Activated effector memory CD4-positive, alpha-beta T cell treated with anti-CD3 and anti-CD28 coated beads, Interleukin-2, amount 50 U/mL, for 16 hours (primary cell): ENCODE measurements at regions not wholly inside any gene's neighbourhood (a gene's known extent, or its start where the extent isn't known, plus 50 kb on each side); places are given as distances from the start of the nearest gene placed in this dataset.
A peak's percentile ranks its signal among the peaks of the same experiment; 100 is the strongest.
"Not testable (repeated sequence)": the region's sequence is repeated elsewhere in the genome, so short reads cannot be mapped to it uniquely, and the experiment has no call there.

Experiments used
- DNase-seq: peaks from one replicate; pipeline ENCODE4 v3.0.0-alpha.2; 2020

GRCh38 chr7:142566271-142566670, 183.0 kb upstream of the PRSS1 start:
- DNase-seq = no peak

DNA sequence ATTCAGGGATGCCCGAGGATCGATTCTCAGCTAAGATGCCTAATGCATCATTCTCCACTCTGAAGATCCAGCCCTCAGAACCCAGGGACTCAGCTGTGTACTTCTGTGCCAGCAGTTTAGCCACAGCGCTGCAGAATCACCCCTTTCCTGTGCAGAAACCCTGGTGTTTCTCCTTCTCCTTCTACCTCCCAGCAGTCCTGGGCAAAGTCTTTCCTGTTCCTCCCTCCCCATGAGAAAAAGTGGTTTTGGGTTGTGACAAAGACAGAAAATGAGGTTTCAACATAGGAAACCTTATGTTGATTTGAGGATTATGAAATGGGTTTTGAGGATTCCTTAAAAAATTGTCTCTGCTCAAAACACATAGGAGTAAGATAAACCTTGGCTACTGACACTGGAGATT, 185.1 kb upstream of the PRSS1 start:
- DNase-seq = not testable (repeated sequence)

DNA sequence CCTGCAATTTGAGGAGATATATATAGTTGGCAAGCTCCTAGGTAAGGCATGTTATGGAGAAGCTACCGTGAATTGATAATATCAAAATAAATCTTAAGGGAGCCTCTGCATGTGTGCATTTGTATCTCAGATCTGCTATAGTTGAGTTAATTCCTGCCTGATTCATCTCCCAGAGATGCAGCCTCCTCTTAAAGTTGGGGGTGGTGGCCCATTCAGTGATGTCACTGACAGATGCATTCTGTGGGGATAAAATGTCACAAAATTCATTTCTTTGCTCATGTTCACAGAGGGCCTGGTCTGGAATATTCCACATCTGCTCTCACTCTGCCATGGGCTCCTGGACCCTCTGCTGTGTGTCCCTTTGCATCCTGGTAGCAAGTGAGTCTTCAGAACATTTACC, 185.8 kb upstream of the PRSS1 start:
- no peak for DNase-seq

GRCh38 chr7:142562688-142563087, 186.6 kb upstream of the PRSS1 start:
- DNase-seq = no peak

GRCh38 chr7:142561396-142561795, 187.9 kb upstream of the PRSS1 start:
- not testable (repeated sequence) for DNase-seq

- not testable (repeated sequence) for DNase-seq
These were observed 188.5 kb upstream of the PRSS1 start for GRCh38 chr7:142560770-142561169.

DNA sequence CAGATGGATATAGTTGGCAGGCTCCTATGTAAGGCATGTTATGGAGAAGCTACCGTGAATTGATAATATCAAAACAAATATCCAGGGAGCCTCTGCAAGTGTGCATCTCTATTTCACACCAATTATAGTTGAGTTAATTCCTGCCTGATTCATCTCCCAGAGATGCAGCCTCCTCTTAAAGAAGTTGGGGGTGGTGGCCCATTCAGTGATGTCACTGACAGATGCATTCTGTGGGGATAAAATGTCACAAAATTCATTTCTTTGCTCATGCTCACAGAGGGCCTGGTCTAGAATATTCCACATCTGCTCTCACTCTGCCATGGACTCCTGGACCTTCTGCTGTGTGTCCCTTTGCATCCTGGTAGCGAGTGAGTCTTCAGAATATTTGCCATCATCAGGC, 189.1 kb upstream of the PRSS1 start:
- no peak for DNase-seq

DNA sequence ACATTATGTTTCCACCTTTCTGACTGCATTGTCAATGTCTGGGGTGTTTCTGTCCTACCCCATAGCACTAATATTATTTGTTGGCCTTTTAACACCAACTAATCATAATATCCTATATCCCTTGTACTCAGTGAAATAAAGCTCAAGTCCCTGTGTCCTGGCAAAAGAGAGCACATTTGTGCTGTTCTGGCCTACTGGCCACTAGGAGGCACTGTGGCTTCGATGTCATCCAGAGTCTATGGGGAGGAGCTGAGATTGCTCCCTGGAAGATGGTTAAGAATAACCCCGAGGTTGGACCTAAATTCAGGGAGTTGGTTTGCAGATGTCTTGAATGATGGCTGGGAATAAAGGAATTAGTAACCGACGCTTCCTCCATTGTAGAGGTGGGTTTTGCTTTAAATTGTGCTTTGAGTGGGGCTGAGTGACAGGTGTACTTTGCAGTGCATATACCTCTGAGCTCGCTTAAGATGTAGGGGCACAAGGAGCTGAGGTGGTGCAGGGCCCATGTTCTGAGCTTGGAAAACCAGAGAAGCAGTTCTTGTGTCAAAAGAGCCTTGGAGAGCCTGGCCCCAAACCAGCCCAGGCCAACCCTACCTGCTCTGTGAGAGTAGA, 191.2 kb upstream of the PRSS1 start:
- peak; percentile 81 for DNase-seq

GRCh38 chr7:142556740-142557139, 192.5 kb upstream of the PRSS1 start:
- DNase-seq = peak; percentile 69

- DNase-seq = no peak
These were observed 194.4 kb upstream of the PRSS1 start for GRCh38 chr7:142554560-142555532.

- DNase-seq = no peak
These were observed 196.1 kb upstream of the PRSS1 start for GRCh38 chr7:142553216-142553615.

GRCh38 chr7:142548978-142549377, 200.3 kb upstream of the PRSS1 start:
- DNase-seq = no peak

- DNase-seq = no peak
These were observed 202.8 kb upstream of the PRSS1 start for GRCh38 chr7:142546452-142546851.

DNA sequence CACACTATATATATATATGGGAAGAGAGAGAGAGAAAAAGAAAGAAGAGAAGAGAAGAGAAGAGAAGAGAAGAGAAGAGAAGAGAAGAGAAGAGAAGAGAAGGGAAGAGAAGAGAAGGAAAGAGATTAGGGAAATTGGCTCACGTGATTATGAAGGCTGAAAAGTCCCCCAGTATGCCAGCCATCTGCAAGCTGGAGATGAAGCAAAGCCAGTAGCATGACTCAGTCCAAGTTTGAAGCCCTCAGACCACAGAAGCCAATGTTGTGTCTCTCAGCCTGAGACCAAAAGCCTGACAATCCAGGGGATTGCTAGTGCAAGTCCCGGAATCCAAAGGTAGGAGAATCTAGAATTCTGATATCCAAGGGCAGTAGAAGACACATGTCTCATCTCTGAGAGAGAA, 206.3 kb upstream of the PRSS1 start:
- no peak for DNase-seq

- no peak for DNase-seq
These were observed 207.2 kb upstream of the PRSS1 start for GRCh38 chr7:142542105-142542504.

GRCh38 chr7:142540371-142540770, 208.9 kb upstream of the PRSS1 start:
- DNase-seq = no peak

DNA sequence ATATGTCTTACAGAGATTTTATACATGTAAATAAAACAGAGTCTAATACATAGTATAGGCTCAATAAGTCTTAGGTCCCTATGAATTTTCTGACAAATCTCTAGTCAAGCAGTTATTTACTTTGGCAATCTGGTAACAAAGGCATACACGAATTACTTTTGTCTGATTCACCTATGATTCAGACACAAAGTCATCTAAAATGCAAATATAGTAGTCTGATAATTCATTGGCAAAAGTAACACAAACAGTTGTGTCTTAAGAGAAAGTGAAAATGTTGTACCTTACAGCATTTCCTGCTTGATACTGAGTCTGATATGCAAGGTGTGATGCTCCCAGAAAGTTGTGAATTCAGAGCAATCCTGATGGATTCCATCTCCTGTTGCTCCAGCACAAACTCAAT, 209.4 kb upstream of the PRSS1 start:
- DNase-seq = no peak

DNA sequence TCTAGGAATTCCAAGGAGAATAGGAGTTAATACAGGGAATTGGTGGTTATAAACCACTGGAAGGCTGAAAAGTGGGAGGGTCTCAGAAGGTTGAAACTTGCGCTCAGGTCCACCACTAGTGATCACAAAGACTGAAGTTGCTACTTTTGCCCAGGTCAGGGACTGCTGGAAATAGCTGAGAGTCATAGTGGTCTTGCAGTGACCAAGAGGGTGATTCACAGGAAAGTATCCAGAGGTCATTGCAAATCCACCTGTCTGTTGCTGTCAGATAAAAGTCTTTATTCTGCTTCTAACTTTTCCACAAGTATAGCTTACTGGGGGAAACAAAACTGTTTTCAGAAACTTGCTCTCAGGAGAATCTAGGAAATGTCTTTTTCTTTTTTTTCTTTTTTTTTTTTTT, 211.5 kb upstream of the PRSS1 start:
- DNase-seq = no peak

GRCh38 chr7:142535123-142535779, 214.0 kb upstream of the PRSS1 start:
- peak; percentile 89 for DNase-seq

DNA sequence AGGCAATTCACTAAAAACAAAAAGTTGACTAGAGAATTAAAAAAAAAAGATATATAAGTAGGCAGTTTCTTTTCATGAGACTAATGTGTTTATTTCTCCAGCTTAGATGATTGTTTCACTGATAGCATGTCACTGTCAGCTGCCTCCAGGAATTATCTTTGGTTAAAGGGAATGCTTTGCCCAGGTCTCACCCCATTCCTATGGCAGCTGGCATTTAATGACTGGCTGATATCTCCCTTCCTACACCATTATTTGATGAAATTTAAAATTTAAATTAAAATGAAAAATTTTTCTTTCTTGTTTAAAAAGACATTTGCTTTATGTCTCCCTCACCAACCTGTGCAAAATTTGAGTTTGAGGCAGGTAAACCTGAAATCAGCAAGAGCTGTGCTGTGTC, 214.5 kb upstream of the PRSS1 start:
- DNase-seq = no peak

- no peak for DNase-seq
These were observed 215.4 kb upstream of the PRSS1 start for GRCh38 chr7:142533920-142534319.

GRCh38 chr7:142529591-142529990, 219.7 kb upstream of the PRSS1 start:
- no peak for DNase-seq

- no peak for DNase-seq
These were observed 220.5 kb upstream of the PRSS1 start for GRCh38 chr7:142528608-142529408.
